NCI-H226 (cell line): ENCODE measurements at regions not wholly inside any gene's neighbourhood (a gene's known extent, or its start where the extent isn't known, plus 50 kb on each side); places are given as distances from the start of the nearest gene placed in this dataset.
"Not testable (repeated sequence)": the region's sequence is repeated elsewhere in the genome, so short reads cannot be mapped to it uniquely, and the experiment has no call there.

Source experiments
- DNase-seq: peaks from one replicate; pipeline ENCODE4 v3.0.0-alpha.2; 2015

- DNase-seq, result no peak
Measured at GRCh38 chr14:101252443-101253214, 308.7 kb upstream of the DIO3 start.

- DNase-seq, result no peak
Measured at GRCh38 chr14:101253948-101254347, 307.3 kb upstream of the DIO3 start.

- no peak for DNase-seq
Measured at GRCh38 chr14:101254805-101255764, 306.2 kb upstream of the DIO3 start.

- no peak for DNase-seq
Measured at GRCh38 chr14:101255765-101256125, 305.6 kb upstream of the DIO3 start.

- no peak for DNase-seq
Measured at GRCh38 chr14:101256266-101256665, 305.0 kb upstream of the DIO3 start.

- DNase-seq, result no peak
Measured at GRCh38 chr14:101257551-101257950, 303.7 kb upstream of the DIO3 start.

- DNase-seq, result no peak
Measured at GRCh38 chr14:101259748-101260147, 301.5 kb upstream of the DIO3 start.

- not testable (repeated sequence) for DNase-seq
Measured at GRCh38 chr14:101266441-101266840, 294.9 kb upstream of the DIO3 start.

GRCh38 chr14:101273091-101273490, 288.2 kb upstream of the DIO3 start:
- no peak for DNase-seq

- DNase-seq, result peak; percentile 37
Measured at GRCh38 chr14:101276309-101277091, 284.8 kb upstream of the DIO3 start.

GRCh38 chr14:101282418-101282817, 278.9 kb upstream of the DIO3 start:
- DNase-seq, result no peak

- no peak for DNase-seq
Measured at GRCh38 chr14:101284711-101285110, 276.6 kb upstream of the DIO3 start.

- DNase-seq, result no peak
Measured at GRCh38 chr14:101286271-101287018, 274.9 kb upstream of the DIO3 start.

- no peak for DNase-seq
Measured at GRCh38 chr14:101288436-101289229, 272.7 kb upstream of the DIO3 start.

GRCh38 chr14:101289230-101289690, 272.0 kb upstream of the DIO3 start:
- DNase-seq, result no peak

GRCh38 chr14:101289911-101290310, 271.4 kb upstream of the DIO3 start:
- no peak for DNase-seq

GRCh38 chr14:101290611-101291010, 270.7 kb upstream of the DIO3 start:
- no peak for DNase-seq

- no peak for DNase-seq
Measured at GRCh38 chr14:101291390-101291789, 269.9 kb upstream of the DIO3 start.

GRCh38 chr14:101292448-101292847, 268.8 kb upstream of the DIO3 start:
- DNase-seq, result no peak

GRCh38 chr14:101293605-101294004, 267.7 kb upstream of the DIO3 start:
- DNase-seq, result no peak

- no peak for DNase-seq
Measured at GRCh38 chr14:101294136-101294535, 267.2 kb upstream of the DIO3 start.
